ENCODE measurements at regions not wholly inside any gene's neighbourhood (a gene's known extent, or its start where the extent isn't known, plus 50 kb on each side); places are given as distances from the start of the nearest gene placed in this dataset.

DNA sequence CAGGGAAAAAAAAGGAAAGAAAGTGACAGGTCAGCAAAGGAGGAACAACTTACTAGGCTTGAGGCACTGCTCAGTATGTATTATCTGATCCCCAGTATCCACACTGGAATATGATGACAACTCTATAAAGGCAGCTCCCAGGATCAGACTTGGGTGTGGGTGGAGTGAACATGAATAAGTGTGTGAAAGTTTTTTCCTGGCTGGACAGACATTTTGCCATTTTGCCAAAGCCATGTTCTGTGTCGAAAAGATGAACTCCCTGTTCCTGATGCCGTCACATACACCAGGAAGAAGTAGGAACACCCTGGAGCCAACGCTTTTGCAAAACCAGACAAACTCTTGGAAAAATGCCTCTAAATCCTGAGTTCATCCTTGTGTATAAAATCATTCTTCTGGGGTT is 143.2 kb upstream of the MEOX2 start:
- WGBS, result 100% methylated on average over 2 of the region's 3 CpGs
- Histone ChIP-seq H3K23ac (ENCODE audit: low read length in 2 of 2) (no peak overlapping the region), H3K4me3 (ENCODE audit: insufficient read depth in 1 of 2, low read depth in 1 of 2, low read length in 2 of 2) (no peak overlapping the region), H2AFZ (ENCODE audit: low read depth, low read length) (no peak overlapping the region), H3K4me2 (ENCODE audit: low read length, poor library complexity, severe bottlenecking) (no peak overlapping the region), H2BK5ac (ENCODE audit: low read depth, low read length, poor library complexity, severe bottlenecking) (no peak overlapping the region), H3K27ac (ENCODE audit: low read length, poor library complexity, severe bottlenecking) (no peak overlapping the region), H2BK15ac (ENCODE audit: low read depth, poor library complexity, severe bottlenecking) (no peak overlapping the region), H2BK120ac (ENCODE audit: low read depth, low read length) (no peak overlapping the region), H3K79me1 (replicated peaks; ENCODE audit: low read length, poor library complexity, severe bottlenecking) (no peaks in the 10 kb centered on the region), H4K91ac (ENCODE audit: low read length) (no peak overlapping the region), H2AK5ac (ENCODE audit: low read length, severe bottlenecking) (no peak overlapping the region), H3K36me3 (ENCODE audit: control insufficient read depth in 1 of 2, insufficient read depth in 2 of 2, low read depth in 1 of 2, low read length in 2 of 2) (no peaks in the 10 kb centered on the region), H3K4me1 (ENCODE audit: control insufficient read depth, insufficient read depth, low read depth, low read length) (no peaks in the 10 kb centered on the region), H3K14ac (ENCODE audit: low read length in 2 of 2) (no peak overlapping the region), H3K4ac (ENCODE audit: low read depth in 1 of 2, low read length in 2 of 2) (no peak overlapping the region), H4K8ac (ENCODE audit: low read length) (no peak overlapping the region), H2BK12ac (ENCODE audit: low read length in 2 of 2) (no peak overlapping the region), H3K27me3 (ENCODE audit: control insufficient read depth in 1 of 2, insufficient read depth in 1 of 2, low read length in 2 of 2) (no peaks in the 10 kb centered on the region), H3K9me3 (ENCODE audit: control insufficient read depth, low read length) (no peaks in the 10 kb centered on the region), H3K9ac (ENCODE audit: low read length) (no peak overlapping the region), H3K18ac (ENCODE audit: low read depth in 1 of 2, low read length in 2 of 2) (no peak overlapping the region)
- no peak for DNase-seq

DNA sequence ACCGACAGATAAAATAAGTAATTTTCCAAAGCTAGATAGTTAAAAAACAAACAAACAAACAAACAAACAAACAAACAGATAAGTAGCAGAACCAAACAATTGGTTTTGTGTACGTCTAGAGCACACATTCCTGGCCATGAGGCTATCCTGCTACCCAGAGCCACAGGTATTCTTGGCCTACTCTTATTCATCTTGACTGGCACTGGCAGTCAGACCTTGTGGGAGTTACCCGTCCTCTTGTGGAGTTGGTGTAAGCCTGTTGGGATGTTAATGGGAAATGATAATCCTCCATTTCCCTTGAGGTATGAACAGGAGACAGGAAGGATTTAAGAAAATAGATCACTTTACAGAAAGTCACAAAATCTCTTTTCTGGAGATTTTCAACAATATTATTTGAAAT is 142.4 kb upstream of the MEOX2 start:
- no peak overlapping the region for H3K27ac ChIP-seq (ENCODE audit: low read length, poor library complexity, severe bottlenecking)
- H3K27me3 ChIP-seq (ENCODE audit: control insufficient read depth in 1 of 2, insufficient read depth in 1 of 2, low read length in 2 of 2), result no peaks in the 10 kb centered on the region
- no peak overlapping the region for H3K18ac ChIP-seq (ENCODE audit: low read depth in 1 of 2, low read length in 2 of 2)
- no peak overlapping the region for H3K4me3 ChIP-seq (ENCODE audit: insufficient read depth in 1 of 2, low read depth in 1 of 2, low read length in 2 of 2)
- H3K4ac ChIP-seq (ENCODE audit: low read depth in 1 of 2, low read length in 2 of 2), result no peak overlapping the region
- H3K23ac ChIP-seq (ENCODE audit: low read length in 2 of 2), result no peak overlapping the region
- no peaks in the 10 kb centered on the region for H3K36me3 ChIP-seq (ENCODE audit: control insufficient read depth in 1 of 2, insufficient read depth in 2 of 2, low read depth in 1 of 2, low read length in 2 of 2)
- WGBS, result 84% methylated on average over 2 of the region's 3 CpGs
- H2BK120ac ChIP-seq (ENCODE audit: low read depth, low read length), result no peak overlapping the region
- no peaks in the 10 kb centered on the region for H3K4me1 ChIP-seq (ENCODE audit: control insufficient read depth, insufficient read depth, low read depth, low read length)
- no peak overlapping the region for H2AK5ac ChIP-seq (ENCODE audit: low read length, severe bottlenecking)
- no peaks in the 10 kb centered on the region for H3K9me3 ChIP-seq (ENCODE audit: control insufficient read depth, low read length)
- H2BK12ac ChIP-seq (ENCODE audit: low read length in 2 of 2), result no peak overlapping the region
- H2AFZ ChIP-seq (ENCODE audit: low read depth, low read length), result no peak overlapping the region
- no peaks in the 10 kb centered on the region for H3K79me1 ChIP-seq (replicated peaks; ENCODE audit: low read length, poor library complexity, severe bottlenecking)
- no peak for DNase-seq
- no peak overlapping the region for H3K4me2 ChIP-seq (ENCODE audit: low read length, poor library complexity, severe bottlenecking)
- H4K8ac ChIP-seq (ENCODE audit: low read length), result no peak overlapping the region
- no peak overlapping the region for H4K91ac ChIP-seq (ENCODE audit: low read length)
- H3K14ac ChIP-seq (ENCODE audit: low read length in 2 of 2), result no peak overlapping the region
- no peak overlapping the region for H2BK15ac ChIP-seq (ENCODE audit: low read depth, poor library complexity, severe bottlenecking)
- H2BK5ac ChIP-seq (ENCODE audit: low read depth, low read length, poor library complexity, severe bottlenecking), result no peak overlapping the region
- no peak overlapping the region for H3K9ac ChIP-seq (ENCODE audit: low read length)

DNA sequence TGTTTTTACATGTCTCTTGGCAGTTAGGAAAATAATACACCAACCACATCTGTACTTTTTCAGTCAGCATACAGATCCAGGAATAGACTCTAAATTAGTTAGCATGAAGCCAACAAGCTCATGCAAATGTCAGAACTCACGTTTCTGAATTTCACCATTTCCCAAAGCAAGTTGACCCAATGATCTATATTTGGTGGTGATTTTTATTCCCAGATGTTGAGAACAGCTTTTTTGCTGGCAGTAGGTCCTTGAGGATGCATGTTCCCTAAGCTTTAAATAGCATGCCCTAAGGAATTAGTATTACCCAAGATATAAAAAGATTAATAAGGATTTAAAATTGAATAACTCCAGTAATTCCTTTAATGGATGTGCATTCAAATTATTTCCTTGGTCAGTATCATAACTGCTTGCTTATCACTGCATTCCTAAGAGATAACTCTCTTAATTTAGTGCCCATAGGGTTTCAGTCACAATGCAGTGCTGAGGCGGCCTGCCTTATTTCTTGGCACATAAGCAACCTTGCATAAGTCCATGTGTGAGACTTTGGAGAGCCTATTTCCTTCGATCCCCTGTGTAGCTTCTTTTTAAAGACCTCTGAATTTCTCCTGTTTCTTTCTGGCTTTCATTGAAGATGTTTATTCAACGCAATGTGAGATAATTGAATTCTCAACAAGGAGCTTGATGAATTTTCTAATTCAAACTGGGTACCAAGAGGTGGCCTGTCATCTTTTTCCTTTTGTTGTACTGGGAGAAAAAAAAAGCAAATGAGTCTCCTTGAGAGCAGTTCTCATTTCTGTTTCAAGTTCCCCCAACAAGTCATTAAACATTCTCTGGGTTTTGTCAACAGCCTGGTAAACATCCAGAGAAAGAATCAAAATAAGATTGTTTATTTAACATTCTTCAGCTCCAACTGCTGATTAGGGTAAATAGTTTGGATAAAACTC is 135.3 kb upstream of the MEOX2 start:
- Histone ChIP-seq H4K8ac (ENCODE audit: low read length) (no peak overlapping the region), H3K9ac (ENCODE audit: low read length) (no peak overlapping the region), H2BK5ac (ENCODE audit: low read depth, low read length, poor library complexity, severe bottlenecking) (no peak overlapping the region), H3K4ac (ENCODE audit: low read depth in 1 of 2, low read length in 2 of 2) (no peak overlapping the region), H3K4me2 (ENCODE audit: low read length, poor library complexity, severe bottlenecking) (no peak overlapping the region), H2AFZ (ENCODE audit: low read depth, low read length) (no peak overlapping the region), H3K18ac (ENCODE audit: low read depth in 1 of 2, low read length in 2 of 2) (no peak overlapping the region), H3K79me1 (replicated peaks; ENCODE audit: low read length, poor library complexity, severe bottlenecking) (no peaks in the 10 kb centered on the region), H3K4me1 (ENCODE audit: control insufficient read depth, insufficient read depth, low read depth, low read length) (no peaks in the 10 kb centered on the region), H4K91ac (ENCODE audit: low read length) (no peak overlapping the region), H3K4me3 (ENCODE audit: insufficient read depth in 1 of 2, low read depth in 1 of 2, low read length in 2 of 2) (no peak overlapping the region), H3K23ac (ENCODE audit: low read length in 2 of 2) (no peak overlapping the region), H3K27ac (ENCODE audit: low read length, poor library complexity, severe bottlenecking) (no peak overlapping the region), H2BK120ac (ENCODE audit: low read depth, low read length) (no peak overlapping the region), H2BK15ac (ENCODE audit: low read depth, poor library complexity, severe bottlenecking) (no peak overlapping the region), H3K27me3 (ENCODE audit: control insufficient read depth in 1 of 2, insufficient read depth in 1 of 2, low read length in 2 of 2) (no peaks in the 10 kb centered on the region), H3K9me3 (ENCODE audit: control insufficient read depth, low read length) (no peaks in the 10 kb centered on the region), H2AK5ac (ENCODE audit: low read length, severe bottlenecking) (no peak overlapping the region), H3K14ac (ENCODE audit: low read length in 2 of 2) (no peak overlapping the region), H2BK12ac (ENCODE audit: low read length in 2 of 2) (no peak overlapping the region), H3K36me3 (ENCODE audit: control insufficient read depth in 1 of 2, insufficient read depth in 2 of 2, low read depth in 1 of 2, low read length in 2 of 2) (no peaks in the 10 kb centered on the region)
- WGBS, result 86% methylated on average over 3 of the region's 4 CpGs
- peak; percentile 22 for DNase-seq

DNA sequence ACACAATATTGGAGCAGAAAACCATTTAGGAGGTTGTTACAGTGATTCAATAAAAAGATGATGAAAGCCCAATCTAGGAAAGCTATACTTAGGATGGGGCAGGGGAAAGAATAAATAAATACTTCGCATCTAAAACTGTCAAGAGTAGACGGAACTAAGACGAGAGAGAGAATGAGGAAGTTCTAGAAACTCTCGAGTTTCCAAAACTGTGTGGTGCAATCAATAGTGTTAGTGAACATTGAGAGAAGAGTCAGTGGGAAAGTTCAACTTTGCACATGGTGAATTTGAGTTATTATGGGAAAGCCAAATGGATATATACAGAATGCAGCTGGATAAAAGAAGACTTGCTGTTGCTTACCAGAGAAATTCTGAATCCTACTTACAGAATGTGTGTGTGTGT is 133.8 kb upstream of the MEOX2 start:
- Histone ChIP-seq H3K4me3 (ENCODE audit: insufficient read depth in 1 of 2, low read depth in 1 of 2, low read length in 2 of 2) (no peak overlapping the region), H3K18ac (ENCODE audit: low read depth in 1 of 2, low read length in 2 of 2) (no peak overlapping the region), H3K27ac (ENCODE audit: low read length, poor library complexity, severe bottlenecking) (no peak overlapping the region), H2BK15ac (ENCODE audit: low read depth, poor library complexity, severe bottlenecking) (no peak overlapping the region), H2BK5ac (ENCODE audit: low read depth, low read length, poor library complexity, severe bottlenecking) (no peak overlapping the region), H4K8ac (ENCODE audit: low read length) (no peak overlapping the region), H3K36me3 (ENCODE audit: control insufficient read depth in 1 of 2, insufficient read depth in 2 of 2, low read depth in 1 of 2, low read length in 2 of 2) (no peaks in the 10 kb centered on the region), H2BK12ac (ENCODE audit: low read length in 2 of 2) (no peak overlapping the region), H3K79me1 (replicated peaks; ENCODE audit: low read length, poor library complexity, severe bottlenecking) (no peaks in the 10 kb centered on the region), H2AK5ac (ENCODE audit: low read length, severe bottlenecking) (no peak overlapping the region), H3K4me1 (ENCODE audit: control insufficient read depth, insufficient read depth, low read depth, low read length) (no peaks in the 10 kb centered on the region), H2AFZ (ENCODE audit: low read depth, low read length) (no peak overlapping the region), H2BK120ac (ENCODE audit: low read depth, low read length) (no peak overlapping the region), H3K23ac (ENCODE audit: low read length in 2 of 2) (no peak overlapping the region), H3K4me2 (ENCODE audit: low read length, poor library complexity, severe bottlenecking) (no peak overlapping the region), H3K4ac (ENCODE audit: low read depth in 1 of 2, low read length in 2 of 2) (no peak overlapping the region), H3K9ac (ENCODE audit: low read length) (no peak overlapping the region), H3K14ac (ENCODE audit: low read length in 2 of 2) (no peak overlapping the region), H3K27me3 (ENCODE audit: control insufficient read depth in 1 of 2, insufficient read depth in 1 of 2, low read length in 2 of 2) (no peaks in the 10 kb centered on the region), H4K91ac (ENCODE audit: low read length) (no peak overlapping the region), H3K9me3 (ENCODE audit: control insufficient read depth, low read length) (no peaks in the 10 kb centered on the region)
- WGBS, result 75% methylated on average over 4 of the region's 4 CpGs
- no peak for DNase-seq

Measured in mesenchymal stem cell (in vitro differentiated cells and primary cell).